ENCODE measurements at regions not wholly inside any gene's neighbourhood (a gene's known extent, or its start where the extent isn't known, plus 50 kb on each side); places are given as distances from the start of the nearest gene placed in this dataset.

GRCh38 chr12:58977476-58977875, 57.2 kb upstream of the LRIG3 start:
- H3K4me1 ChIP-seq (ENCODE audit: insufficient read depth, low read length), result no peaks in the 10 kb centered on the region

DNA sequence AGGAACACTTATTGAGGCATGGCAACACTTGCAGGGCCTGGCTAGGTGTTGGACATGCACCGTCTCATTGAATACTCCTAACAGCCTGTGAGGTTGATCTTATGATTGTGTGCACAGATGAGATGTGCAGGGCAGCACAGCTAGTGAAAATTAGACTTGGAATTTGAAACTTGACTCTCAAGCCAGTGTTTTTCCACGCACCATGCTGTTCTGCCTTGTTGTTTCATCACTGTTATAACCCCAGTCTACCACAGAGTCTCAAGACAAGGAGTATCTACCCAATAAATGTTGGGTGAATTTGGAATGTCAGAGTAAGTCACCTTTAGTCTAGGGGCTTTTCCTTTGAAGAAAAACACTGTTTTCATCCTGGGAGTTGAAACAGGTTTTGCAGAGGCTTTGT, 55.8 kb upstream of the LRIG3 start:
- H3K4me1 ChIP-seq (ENCODE audit: insufficient read depth, low read length), result no peaks in the 10 kb centered on the region
- no peaks in the 10 kb centered on the region for H3K36me3 ChIP-seq (ENCODE audit: insufficient read depth, low read length)
- no peak overlapping the region for H3K4me3 ChIP-seq (ENCODE audit: low read length)
- no peak overlapping the region for H2AFZ ChIP-seq (ENCODE audit: low read depth, low read length)
- H3K27me3 ChIP-seq (ENCODE audit: insufficient read depth, low read length), result no peaks in the 10 kb centered on the region
- no peaks in the 10 kb centered on the region for H3K9me3 ChIP-seq (ENCODE audit: low read length)

More at GRCh38 chr12:58977476-58977875, 57.2 kb upstream of the LRIG3 start:
- Histone ChIP-seq H2AFZ (ENCODE audit: low read depth, low read length) (no peak overlapping the region), H3K9me3 (ENCODE audit: low read length) (no peaks in the 10 kb centered on the region), H3K36me3 (ENCODE audit: insufficient read depth, low read length) (no peaks in the 10 kb centered on the region), H3K4me3 (ENCODE audit: low read length) (no peak overlapping the region), H3K27me3 (ENCODE audit: insufficient read depth, low read length) (no peaks in the 10 kb centered on the region)

Measured in neuron (in vitro differentiated cells).